IMR-90 (cell line): ENCODE measurements at regions not wholly inside any gene's neighbourhood (a gene's known extent, or its start where the extent isn't known, plus 50 kb on each side); places are given as distances from the start of the nearest gene placed in this dataset.
"Not testable (repeated sequence)": the region's sequence is repeated elsewhere in the genome, so short reads cannot be mapped to it uniquely, and the experiment has no call there.

Experiments
- CEBPB ChIP-seq: IDR thresholded peaks from 2 replicates; pipeline ENCODE4 v1.6.1; 2012; ENCODE audit warnings: low read depth, low read length, improper control_type of control experiment
- CTCF ChIP-seq: conservative IDR thresholded peaks from 2 replicates; pipeline ENCODE4 v1.5.1; 2012; ENCODE audit warnings: mild to moderate bottlenecking, low read depth, low read length, improper control_type of control experiment
- ELK1 ChIP-seq: fragments of 150-350 bp; IDR thresholded peaks from 2 replicates; pipeline ENCODE4 v1.6.1; 2016; ENCODE audit warnings: low read depth, mild to moderate bottlenecking, low read length, moderate library complexity, borderline replicate concordance
- MAFK ChIP-seq: IDR thresholded peaks from 2 replicates; pipeline ENCODE4 v1.6.1; 2012; ENCODE audit warnings: low read depth, low read length, improper control_type of control experiment
- POLR2A ChIP-seq: IDR thresholded peaks from 2 replicates; pipeline ENCODE4 v1.6.1; 2012; ENCODE audit warnings: mild to moderate bottlenecking, low read depth, low read length
- RAD21 ChIP-seq: IDR thresholded peaks from 2 replicates; pipeline ENCODE4 v1.6.1; 2012; ENCODE audit warnings: low read length, improper control_type of control experiment
- RFX5 ChIP-seq: IDR thresholded peaks from 2 replicates; pipeline ENCODE4 v1.8.0; 2012; ENCODE audit warnings: low read depth, mild to moderate bottlenecking, low read length, moderate library complexity
- SMC3 ChIP-seq: fragments of 150-350 bp; IDR thresholded peaks from 2 replicates; pipeline ENCODE4 v1.6.1; 2016; ENCODE audit warnings: low read depth, mild to moderate bottlenecking, antibody characterized with exemption, low read length, moderate library complexity
- TF ChIP-seq, protein P1 (sequence below): fragments of 150-350 bp; IDR thresholded peaks from 2 replicates; pipeline ENCODE4 v1.6.1; 2017; ENCODE audit warnings: mild to moderate bottlenecking, antibody characterized with exemption, low read length, low read depth

DNA sequence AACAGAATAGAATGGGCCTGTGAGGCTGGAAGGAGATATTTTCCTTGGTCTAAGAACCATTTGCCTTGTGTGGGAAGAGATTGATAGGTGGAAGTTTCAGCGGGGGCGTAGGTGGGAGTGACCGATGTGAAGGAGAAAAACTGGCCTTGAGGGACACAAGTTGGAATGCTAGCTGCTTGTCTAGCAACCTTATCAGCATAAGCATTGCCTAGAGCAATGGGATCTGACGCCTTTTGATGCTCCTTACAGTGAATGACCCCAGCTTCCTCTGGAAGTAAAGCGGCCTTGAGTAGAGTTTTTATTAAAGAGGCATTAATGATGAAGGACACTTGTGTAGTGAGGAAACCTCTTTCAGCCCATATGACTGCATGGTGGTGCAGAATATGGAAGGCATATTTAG, 843.8 kb upstream of the ANO3 start:
- TF ChIP-seq POLR2A, MAFK, CTCF, ELK1, CEBPB, SMC3, RFX5, RAD21: not testable (repeated sequence)
- TF ChIP-seq, protein P1, sequence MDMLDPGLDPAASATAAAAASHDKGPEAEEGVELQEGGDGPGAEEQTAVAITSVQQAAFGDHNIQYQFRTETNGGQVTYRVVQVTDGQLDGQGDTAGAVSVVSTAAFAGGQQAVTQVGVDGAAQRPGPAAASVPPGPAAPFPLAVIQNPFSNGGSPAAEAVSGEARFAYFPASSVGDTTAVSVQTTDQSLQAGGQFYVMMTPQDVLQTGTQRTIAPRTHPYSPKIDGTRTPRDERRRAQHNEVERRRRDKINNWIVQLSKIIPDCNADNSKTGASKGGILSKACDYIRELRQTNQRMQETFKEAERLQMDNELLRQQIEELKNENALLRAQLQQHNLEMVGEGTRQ: not testable (repeated sequence)
